A673 (cell line): ENCODE measurements at regions not wholly inside any gene's neighbourhood (a gene's known extent, or its start where the extent isn't known, plus 50 kb on each side); places are given as distances from the start of the nearest gene placed in this dataset.
"Not testable (repeated sequence)": the region's sequence is repeated elsewhere in the genome, so short reads cannot be mapped to it uniquely, and the experiment has no call there.

Experiments used
- BruUV-seq: library from RNA; stranded (reverse); fragments of 400-500 nt; replicated peaks from 2 replicates; lab custom pipeline; 2021; lab: Mats Ljungman, UMichigan
- CTCF ChIA-PET: fragments of 300-600 bp; sonication (Branson Sonifier 250); formaldehyde crosslinking; loops from one replicate; lab custom pipeline; 2022; ENCODE audit warnings: antibody characterized with exemption; lab: Charles Lee
- POLR2A ChIA-PET: fragments of 300-600 bp; sonication (Branson Sonifier 250); formaldehyde crosslinking; loops from one replicate; lab custom pipeline; 2022; ENCODE audit warnings: antibody characterized with exemption; ENCODE audit not compliant: low non-redundant PET; lab: Charles Lee
- DNase-seq: peaks from one replicate; pipeline ENCODE4 v3.0.0-alpha.2; 2015; ENCODE audit warnings: low spot score
- H3K27ac ChIP-seq: fragments of 200-600 bp; sonication (generic); 2 replicates; pipeline ENCODE4 v1.5.1; 2016; ENCODE audit warnings: mixed run types, low read depth, mild to moderate bottlenecking, mixed read lengths, antibody characterized with exemption, low read length; ENCODE audit not compliant: poor library complexity, severe bottlenecking
- H3K27me3 ChIP-seq: fragments of 200-600 bp; sonication (generic); replicated peaks from 2 replicates; pipeline ENCODE4 v1.6.1; 2017; ENCODE audit warnings: mixed run types, low read depth, mild to moderate bottlenecking, mixed read lengths, antibody characterized with exemption, low read length; ENCODE audit not compliant: insufficient read depth, poor library complexity
- H3K36me3 ChIP-seq: fragments of 200-600 bp; sonication (generic); 2 replicates; pipeline ENCODE4 v1.6.1; 2016; ENCODE audit warnings: mixed run types, mild to moderate bottlenecking, mixed read lengths, antibody characterized with exemption, low read length; ENCODE audit not compliant: insufficient read depth, poor library complexity, severe bottlenecking
- H3K4me1 ChIP-seq: fragments of 200-600 bp; sonication (generic); 2 replicates; pipeline ENCODE4 v1.6.1; 2017; ENCODE audit warnings: mixed run types, mild to moderate bottlenecking, mixed read lengths, antibody characterized with exemption, low read length; ENCODE audit not compliant: insufficient read depth, poor library complexity, severe bottlenecking
- H3K4me3 ChIP-seq: fragments of 200-600 bp; sonication (generic); 2 replicates; pipeline ENCODE4 v1.5.1; 2016; ENCODE audit warnings: low read depth, mixed run types, mild to moderate bottlenecking, mixed read lengths, low read length; ENCODE audit not compliant: poor library complexity, severe bottlenecking
- H3K9me3 ChIP-seq: fragments of 200-600 bp; sonication (generic); 2 replicates; pipeline ENCODE4 v1.6.1; 2016; ENCODE audit warnings: mixed run types, low read depth, mild to moderate bottlenecking, mixed read lengths, antibody characterized with exemption, low read length; ENCODE audit not compliant: poor library complexity, severe bottlenecking
- CTCF ChIP-seq: fragments of 300-800, 200-600 bp; sonication (generic); conservative IDR thresholded peaks from 2 replicates; pipeline ENCODE4 v1.5.1; 2017; ENCODE audit warnings: low read depth, mild to moderate bottlenecking, antibody characterized with exemption, low read length, moderate library complexity, mixed read lengths
- EZH2 ChIP-seq: fragments of 200-600 bp; sonication (generic); IDR thresholded peaks from 2 replicates; pipeline ENCODE4 v1.6.1; 2017; ENCODE audit warnings: borderline replicate concordance, low read depth, mild to moderate bottlenecking, mixed read lengths, antibody characterized with exemption, low read length; ENCODE audit not compliant: poor library complexity, severe bottlenecking
- intact Hi-C: fragments of 100-400 bp; cut with micrococcal nuclease; formaldehyde crosslinking; loops from one replicate; pipeline ENCODE4 v1.10.0; 2022; ENCODE audit not compliant: unreplicated experiment

- no peaks in the 10 kb centered on the region for H3K27me3 ChIP-seq
- ChIA-PET POLR2A (interaction anchor here (0.7 kb wide), 1 partner anchor 362 kb away, joined by 4 read pairs; no protein-coding TSS in a partner anchor), CTCF (interaction anchor here (0.6 kb wide), 1 partner anchor 185 kb away, joined by 3 read pairs; no protein-coding TSS in a partner anchor)
- intact Hi-C loops = no loop called here
- no peak overlapping the region for H3K4me3 ChIP-seq
- DNase-seq = peak; percentile 87
- peaks cover 42% of the 10 kb centered on the region for H3K4me1 ChIP-seq
- no TSS peak for BruUV-seq
- H3K9me3 ChIP-seq = no peaks in the 10 kb centered on the region
- H3K36me3 ChIP-seq = no peaks in the 10 kb centered on the region
- H3K27ac ChIP-seq = no peak overlapping the region
- no peak for TF ChIP-seq CTCF
- no peak for TF ChIP-seq EZH2
These were observed 124.1 kb upstream of the TNRC6C start for GRCh38 chr17:77834170-77835115.

- POLR2A ChIA-PET = no interaction called here
- H3K9me3 ChIP-seq = no peaks in the 10 kb centered on the region
- no peak overlapping the region for H3K27ac ChIP-seq
- TF ChIP-seq CTCF = no peak
- TF ChIP-seq EZH2 = no peak
- no peaks in the 10 kb centered on the region for H3K36me3 ChIP-seq
- CTCF ChIA-PET = no interaction called here
- intact Hi-C loops = no loop called here
- BruUV-seq = no TSS peak
- no peak overlapping the region for H3K4me3 ChIP-seq
- DNase-seq = no peak
- peaks cover 20% of the 10 kb centered on the region for H3K4me1 ChIP-seq
- H3K27me3 ChIP-seq = no peaks in the 10 kb centered on the region
These were observed 121.9 kb upstream of the TNRC6C start for GRCh38 chr17:77836557-77837041.

GRCh38 chr17:77837072-77837471, 121.4 kb upstream of the TNRC6C start:
- H3K27ac ChIP-seq, H3K36me3 ChIP-seq, intact Hi-C loops, DNase-seq, CTCF ChIA-PET, H3K27me3 ChIP-seq, H3K9me3 ChIP-seq, H3K4me3 ChIP-seq, POLR2A ChIA-PET, BruUV-seq: not testable (repeated sequence)
- peaks cover 16% of the 10 kb centered on the region for H3K4me1 ChIP-seq
